Coronary artery (tissue), 2 donors: ENCODE measurements at regions not wholly inside any gene's neighbourhood (a gene's known extent, or its start where the extent isn't known, plus 50 kb on each side); places are given as distances from the start of the nearest gene placed in this dataset.

Experiments used
- DNase-seq: peaks from one replicate; pipeline ENCODE4 v3.0.0-alpha.2; 2017; ENCODE audit warnings: low spot score
- H3K27ac ChIP-seq, 2 donors: fragments of 200-600 bp; sonication (generic); one replicate each; pipeline ENCODE4 v1.5.1; 2016 to 2019
- H3K4me3 ChIP-seq: fragments of 200-600 bp; sonication (generic); 2 replicates; pipeline ENCODE4 v1.5.1; 2016; ENCODE audit warnings: mild to moderate bottlenecking, moderate library complexity
- TF ChIP-seq, protein P1 (sequence below): fragments of 200-600 bp; sonication (generic); IDR thresholded peaks from one replicate; pipeline ENCODE4 v1.5.1; 2019; ENCODE audit warnings: antibody characterized with exemption

GRCh38 chr10:21238717-21239116 lies 286.8 kb downstream of the SKIDA1 start:
- no peak for DNase-seq
- TF ChIP-seq, protein P1, sequence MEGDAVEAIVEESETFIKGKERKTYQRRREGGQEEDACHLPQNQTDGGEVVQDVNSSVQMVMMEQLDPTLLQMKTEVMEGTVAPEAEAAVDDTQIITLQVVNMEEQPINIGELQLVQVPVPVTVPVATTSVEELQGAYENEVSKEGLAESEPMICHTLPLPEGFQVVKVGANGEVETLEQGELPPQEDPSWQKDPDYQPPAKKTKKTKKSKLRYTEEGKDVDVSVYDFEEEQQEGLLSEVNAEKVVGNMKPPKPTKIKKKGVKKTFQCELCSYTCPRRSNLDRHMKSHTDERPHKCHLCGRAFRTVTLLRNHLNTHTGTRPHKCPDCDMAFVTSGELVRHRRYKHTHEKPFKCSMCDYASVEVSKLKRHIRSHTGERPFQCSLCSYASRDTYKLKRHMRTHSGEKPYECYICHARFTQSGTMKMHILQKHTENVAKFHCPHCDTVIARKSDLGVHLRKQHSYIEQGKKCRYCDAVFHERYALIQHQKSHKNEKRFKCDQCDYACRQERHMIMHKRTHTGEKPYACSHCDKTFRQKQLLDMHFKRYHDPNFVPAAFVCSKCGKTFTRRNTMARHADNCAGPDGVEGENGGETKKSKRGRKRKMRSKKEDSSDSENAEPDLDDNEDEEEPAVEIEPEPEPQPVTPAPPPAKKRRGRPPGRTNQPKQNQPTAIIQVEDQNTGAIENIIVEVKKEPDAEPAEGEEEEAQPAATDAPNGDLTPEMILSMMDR: no peak
- Histone ChIP-seq H3K27ac (no peak overlapping the region), H3K4me3 (no peak overlapping the region)

- DNase-seq: no peak
- H3K4me3 ChIP-seq: no peak overlapping the region
- TF ChIP-seq, protein P1: no peak
- no peak overlapping the region for H3K27ac ChIP-seq
Observed at GRCh38 chr10:21238044-21238443, 287.4 kb downstream of the SKIDA1 start.

DNA sequence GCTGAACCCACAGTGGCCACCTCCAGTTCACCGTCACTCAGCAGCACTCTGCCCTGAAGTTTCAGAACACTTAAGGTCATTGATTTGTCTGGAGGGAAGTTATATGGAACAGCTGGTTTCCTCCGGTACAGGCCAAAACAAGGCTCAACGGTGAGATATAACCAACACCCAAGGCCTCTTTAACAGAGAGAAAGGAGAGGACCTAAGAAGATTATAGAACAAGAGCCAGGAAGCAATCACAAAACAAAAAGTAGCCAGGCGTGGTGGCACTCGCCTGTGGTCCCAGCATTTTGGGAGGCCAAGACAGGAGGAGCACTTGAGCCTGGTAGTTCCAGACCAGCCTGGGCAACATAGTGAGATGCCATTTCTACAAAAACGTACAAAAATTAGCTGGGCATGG lies 290.7 kb downstream of the SKIDA1 start:
- Histone ChIP-seq H3K4me3 (no peak overlapping the region), H3K27ac (no peak overlapping the region)
- TF ChIP-seq, protein P1: no peak
- DNase-seq: no peak

DNA sequence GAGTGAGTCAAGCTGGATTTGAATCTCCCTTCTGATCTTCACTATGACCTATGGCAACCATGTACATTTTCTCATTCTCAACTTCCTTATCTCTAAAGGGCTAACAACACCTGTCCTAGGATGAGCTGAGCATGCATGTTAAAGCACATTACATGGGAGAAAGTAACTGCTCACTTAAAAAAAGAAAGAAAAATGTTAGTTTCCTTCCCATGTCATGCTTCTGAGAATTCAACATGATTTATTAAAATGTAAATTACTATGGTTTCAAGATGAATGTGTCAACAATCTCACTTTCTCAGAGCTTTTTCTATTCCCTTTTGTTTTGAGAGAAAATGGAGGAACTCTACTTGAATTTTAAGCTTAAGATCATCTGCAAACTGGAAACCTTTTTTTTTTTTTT lies 295.3 kb downstream of the SKIDA1 start:
- TF ChIP-seq, protein P1: no peak
- Histone ChIP-seq H3K27ac (no peak overlapping the region), H3K4me3 (no peak overlapping the region)
- no peak for DNase-seq

- no peak for DNase-seq
- H3K27ac ChIP-seq: no peak overlapping the region
- TF ChIP-seq, protein P1: no peak
- H3K4me3 ChIP-seq: no peak overlapping the region
Observed at GRCh38 chr10:21217748-21218367, 307.6 kb downstream of the SKIDA1 start.

DNA sequence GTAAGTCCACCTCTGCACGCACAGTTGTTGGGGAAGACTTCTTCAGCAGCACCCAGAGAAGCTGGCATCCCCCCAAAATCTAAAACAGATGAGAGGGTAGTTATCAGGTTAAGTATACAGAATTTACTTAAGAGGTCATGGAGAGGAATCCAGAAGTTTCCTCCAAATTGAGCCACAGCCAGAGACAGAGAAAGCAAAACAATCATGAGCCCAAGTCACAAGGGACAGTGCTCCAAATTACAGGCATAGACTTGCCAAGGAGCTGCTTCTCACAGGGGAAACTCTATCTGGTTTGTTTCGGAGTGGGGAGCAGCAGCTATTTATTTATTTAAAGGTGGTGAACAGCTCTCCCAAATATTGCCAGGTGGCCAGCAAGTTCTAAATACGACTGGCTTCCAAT lies 308.4 kb downstream of the SKIDA1 start:
- TF ChIP-seq, protein P1: no peak
- H3K27ac ChIP-seq: no peak overlapping the region
- DNase-seq: no peak
- H3K4me3 ChIP-seq: no peak overlapping the region

GRCh38 chr10:21214329-21214728 lies 311.2 kb downstream of the SKIDA1 start:
- Histone ChIP-seq H3K4me3 (no peak overlapping the region), H3K27ac (no peak overlapping the region)
- DNase-seq: no peak
- TF ChIP-seq, protein P1: no peak
